NCI-H1105 treated with DMSO at 0.1 percent for 48 hours (cell line): ENCODE measurements at regions not wholly inside any gene's neighbourhood (a gene's known extent, or its start where the extent isn't known, plus 50 kb on each side); places are given as distances from the start of the nearest gene placed in this dataset.
"Not testable (repeated sequence)": the region's sequence is repeated elsewhere in the genome, so short reads cannot be mapped to it uniquely, and the experiment has no call there.

ENCODE experiments used
- DNase-seq: peaks from one replicate; lab custom pipeline; 2025; lab: John Stamatoyannopoulos, UW

- DNase-seq = not testable (repeated sequence)
Observed at GRCh38 chr4:73671348-73671747, 51.1 kb upstream of the RASSF6 start.

- no peak for DNase-seq
Observed at GRCh38 chr4:73673286-73673685, 53.0 kb upstream of the RASSF6 start.

GRCh38 chr4:73674451-73674919 is 54.2 kb upstream of the RASSF6 start:
- DNase-seq = no peak

GRCh38 chr4:73675623-73676022 is 55.4 kb upstream of the RASSF6 start:
- no peak for DNase-seq

GRCh38 chr4:73676136-73676535 is 55.9 kb upstream of the RASSF6 start:
- no peak for DNase-seq

GRCh38 chr4:73676861-73677323 is 56.7 kb upstream of the RASSF6 start:
- peak; percentile 44 for DNase-seq

GRCh38 chr4:73679836-73680235 is 59.6 kb upstream of the RASSF6 start:
- DNase-seq = no peak

- no peak for DNase-seq
Observed at GRCh38 chr4:73681776-73682175, 58.6 kb upstream of the CXCL8 start.

GRCh38 chr4:73682508-73682907 is 57.9 kb upstream of the CXCL8 start:
- DNase-seq = no peak

GRCh38 chr4:73683033-73683432 is 57.3 kb upstream of the CXCL8 start:
- peak; percentile 15 for DNase-seq

- no peak for DNase-seq
Observed at GRCh38 chr4:73683456-73683855, 56.9 kb upstream of the CXCL8 start.

- DNase-seq = no peak
Observed at GRCh38 chr4:73684097-73684496, 56.3 kb upstream of the CXCL8 start.

GRCh38 chr4:73685052-73685451 is 55.3 kb upstream of the CXCL8 start:
- no peak for DNase-seq

- DNase-seq = no peak
Observed at GRCh38 chr4:73687421-73687820, 52.9 kb upstream of the CXCL8 start.

GRCh38 chr4:73690051-73690738 is 50.2 kb upstream of the CXCL8 start:
- DNase-seq = no peak
